ENCODE measurements at regions not wholly inside any gene's neighbourhood (a gene's known extent, or its start where the extent isn't known, plus 50 kb on each side); places are given as distances from the start of the nearest gene placed in this dataset.

DNA sequence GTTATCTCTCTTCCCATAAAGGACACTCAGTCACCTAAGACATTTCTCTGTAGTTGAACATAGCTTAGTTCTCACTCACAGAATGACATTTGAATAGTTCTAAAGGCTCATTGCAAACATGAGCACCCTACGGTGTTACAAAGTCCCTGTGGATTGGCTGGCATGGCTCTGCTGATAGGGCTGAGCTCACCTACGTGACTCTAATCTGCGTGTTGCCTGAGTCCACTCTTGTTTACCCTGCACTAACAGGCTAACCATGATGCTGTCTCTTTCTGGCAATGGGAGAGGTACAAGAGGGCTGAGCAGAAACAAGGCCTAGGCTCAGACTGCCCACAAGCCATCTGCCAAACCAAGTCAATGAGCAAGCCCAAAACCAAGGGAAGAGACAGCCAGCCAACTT lies 103.6 kb downstream of the PALM2AKAP2 start:
- Histone ChIP-seq H3K27ac (no peak overlapping the region), H3K9me3 (ENCODE audit: severe bottlenecking) (peaks cover 4% of the 10 kb centered on the region), H3K27me3 (ENCODE audit: insufficient read depth, low read depth, severe bottlenecking) (peaks cover 91% of the 10 kb centered on the region), H3K4me3 (ENCODE audit: low read depth, low read length) (no peak overlapping the region), H3K36me3 (no peaks in the 10 kb centered on the region)
- DNase-seq, result no peak
- no peak for TF ChIP-seq CTCF (IDR thresholded peaks at IDR 0.05; ENCODE audit: low read depth, low read length)

GRCh38 chr9:109886041-109886440 lies 106.0 kb downstream of the PALM2AKAP2 start:
- Histone ChIP-seq H3K27ac (no peak overlapping the region), H3K9me3 (ENCODE audit: severe bottlenecking) (peaks cover 4% of the 10 kb centered on the region), H3K4me3 (ENCODE audit: low read depth, low read length) (no peak overlapping the region), H3K27me3 (ENCODE audit: insufficient read depth, low read depth, severe bottlenecking) (peaks cover 93% of the 10 kb centered on the region), H3K36me3 (no peaks in the 10 kb centered on the region)
- no peak for TF ChIP-seq CTCF (IDR thresholded peaks at IDR 0.05; ENCODE audit: low read depth, low read length)
- DNase-seq, result no peak

DNA sequence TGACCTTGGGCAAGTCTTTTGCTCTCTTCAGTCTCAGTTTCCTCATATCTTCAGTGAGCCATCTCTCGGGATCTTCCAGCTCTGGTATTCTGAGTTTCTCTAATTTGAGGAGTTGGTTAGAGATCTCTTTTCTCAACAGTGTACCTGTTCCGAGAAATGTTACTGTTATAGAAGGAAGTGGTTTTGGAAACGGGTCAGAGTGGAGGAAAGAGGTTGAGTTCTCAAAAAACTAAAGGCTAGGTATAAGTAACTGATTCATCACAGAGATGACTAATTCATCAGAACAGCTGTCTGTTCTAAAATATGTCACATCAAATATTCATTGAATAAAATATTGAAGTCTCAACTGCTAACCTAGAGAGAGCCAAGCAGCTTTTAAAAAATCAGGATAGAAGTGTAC lies 106.6 kb downstream of the PALM2AKAP2 start:
- no peaks in the 10 kb centered on the region for H3K36me3 ChIP-seq
- peaks cover 4% of the 10 kb centered on the region for H3K9me3 ChIP-seq (ENCODE audit: severe bottlenecking)
- H3K27me3 ChIP-seq (ENCODE audit: insufficient read depth, low read depth, severe bottlenecking), result peaks cover 93% of the 10 kb centered on the region
- no peak for TF ChIP-seq CTCF (IDR thresholded peaks at IDR 0.05; ENCODE audit: low read depth, low read length)
- no peak overlapping the region for H3K4me3 ChIP-seq (ENCODE audit: low read depth, low read length)
- DNase-seq, result no peak
- no peak overlapping the region for H3K27ac ChIP-seq

- Histone ChIP-seq H3K4me3 (ENCODE audit: low read depth, low read length) (no peak overlapping the region), H3K36me3 (no peaks in the 10 kb centered on the region), H3K9me3 (ENCODE audit: severe bottlenecking) (peaks cover 4% of the 10 kb centered on the region), H3K27me3 (ENCODE audit: insufficient read depth, low read depth, severe bottlenecking) (peaks cover 95% of the 10 kb centered on the region), H3K27ac (no peak overlapping the region)
- no peak for DNase-seq
- TF ChIP-seq CTCF (IDR thresholded peaks at IDR 0.05; ENCODE audit: low read depth, low read length), result no peak
Observed at GRCh38 chr9:109887079-109887478, 107.1 kb downstream of the PALM2AKAP2 start.

DNA sequence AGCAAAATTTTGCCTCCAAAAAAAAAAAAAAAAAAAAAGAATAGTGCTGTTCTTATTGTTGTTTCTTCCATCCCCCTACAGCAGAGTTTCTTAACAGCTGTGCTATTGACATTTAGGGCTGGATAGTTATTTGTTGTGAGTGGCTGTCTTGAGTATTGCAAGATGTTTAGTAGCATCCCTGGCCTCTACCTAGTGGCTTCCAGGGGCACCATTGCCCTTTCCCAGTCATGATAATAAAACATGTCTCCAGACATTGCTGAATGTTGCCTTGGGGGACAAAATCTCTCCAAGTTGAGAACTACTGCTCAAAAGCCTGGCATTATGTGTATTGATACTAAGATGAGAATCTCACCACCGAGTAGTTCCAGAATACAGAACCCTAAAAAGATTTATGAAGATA lies 108.7 kb downstream of the PALM2AKAP2 start:
- Histone ChIP-seq H3K9me3 (ENCODE audit: severe bottlenecking) (no peaks in the 10 kb centered on the region), H3K27me3 (ENCODE audit: insufficient read depth, low read depth, severe bottlenecking) (peaks cover 95% of the 10 kb centered on the region), H3K4me3 (ENCODE audit: low read depth, low read length) (no peak overlapping the region), H3K27ac (no peak overlapping the region), H3K36me3 (no peaks in the 10 kb centered on the region)
- DNase-seq, result no peak
- TF ChIP-seq CTCF (IDR thresholded peaks at IDR 0.05; ENCODE audit: low read depth, low read length), result no peak

- no peaks in the 10 kb centered on the region for H3K36me3 ChIP-seq
- no peak for TF ChIP-seq CTCF (IDR thresholded peaks at IDR 0.05; ENCODE audit: low read depth, low read length)
- no peaks in the 10 kb centered on the region for H3K9me3 ChIP-seq (ENCODE audit: severe bottlenecking)
- no peak overlapping the region for H3K4me3 ChIP-seq (ENCODE audit: low read depth, low read length)
- H3K27me3 ChIP-seq (ENCODE audit: insufficient read depth, low read depth, severe bottlenecking), result peaks cover 91% of the 10 kb centered on the region
- H3K27ac ChIP-seq, result no peak overlapping the region
- no peak for DNase-seq
Observed at GRCh38 chr9:109889456-109889855, 109.5 kb downstream of the PALM2AKAP2 start.
